Islet of Langerhans (tissue), 1 donor: ENCODE measurements at regions not wholly inside any gene's neighbourhood (a gene's known extent, or its start where the extent isn't known, plus 50 kb on each side); places are given as distances from the start of the nearest gene placed in this dataset.

ENCODE experiments used
- FAIRE-seq: peaks from one replicate; lab custom pipeline; 2011; peaks lifted over from hg19 to GRCh38; lab: Jason Lieb, UNC

DNA sequence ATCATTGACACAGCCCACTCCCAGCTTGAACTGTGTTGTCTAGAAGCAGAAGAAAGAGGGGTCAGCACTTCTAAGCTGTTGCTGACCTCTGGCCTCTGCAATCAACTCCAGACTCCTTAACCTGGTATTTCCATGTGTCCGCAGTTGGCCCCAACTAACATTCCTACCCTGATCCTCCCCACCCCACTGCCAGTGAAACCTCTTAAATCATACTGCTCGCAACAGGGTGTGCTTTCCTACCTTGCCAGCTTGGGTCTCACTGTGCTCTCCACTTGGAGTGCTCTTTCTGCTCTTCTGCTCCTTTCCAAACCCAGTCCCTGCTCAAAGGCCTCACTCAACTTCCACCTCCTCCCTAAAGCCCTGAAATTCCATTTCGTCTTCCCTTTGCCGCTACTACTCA, 52.3 kb upstream of the RPS6KA3 start:
- no peak for FAIRE-seq

DNA sequence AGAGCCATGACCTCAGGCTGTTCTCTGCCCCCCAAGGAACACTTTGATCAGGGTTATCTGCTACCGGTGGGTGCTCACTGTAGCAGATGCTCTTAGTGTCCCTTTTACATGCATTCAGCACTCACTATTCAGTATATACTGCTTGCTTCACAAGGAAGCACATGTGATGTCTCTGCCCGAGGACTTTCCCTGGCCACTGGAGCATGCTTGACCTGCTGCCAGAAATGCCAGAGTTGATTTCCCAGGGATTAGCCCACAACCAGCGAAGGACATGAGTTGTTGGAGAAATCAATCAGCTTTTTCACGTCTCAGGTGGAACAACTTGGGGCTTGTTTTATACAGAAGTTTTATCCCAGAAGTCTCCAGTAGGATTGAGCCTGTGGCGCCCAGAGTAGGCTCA, 51.2 kb upstream of the RPS6KA3 start:
- no peak for FAIRE-seq
